Stimulated activated CD8-positive, alpha-beta memory T cell treated with anti-CD3 and anti-CD28 coated beads, Interleukin-4, amount 100 ng/mL, for 1 hour (primary cell): ENCODE measurements at regions not wholly inside any gene's neighbourhood (a gene's known extent, or its start where the extent isn't known, plus 50 kb on each side); places are given as distances from the start of the nearest gene placed in this dataset.
A peak's percentile ranks its signal among the peaks of the same experiment; 100 is the strongest.

Source experiments
- DNase-seq, 2 donors: peaks; one replicate each; pipeline ENCODE4 v3.0.0-alpha.2; 2020; ENCODE audit warnings: low read depth in 2 of 2, low spot score in 1 of 2

GRCh38 chr21:24045775-24046215, 1561.5 kb downstream of the MRPL39 start:
- no peak for DNase-seq

GRCh38 chr21:24045373-24045772, 1561.9 kb downstream of the MRPL39 start:
- no peak for DNase-seq

- DNase-seq, result no peak
These were observed 1564.6 kb downstream of the MRPL39 start for GRCh38 chr21:24042687-24043086.

- no peak for DNase-seq
These were observed 1574.5 kb downstream of the MRPL39 start for GRCh38 chr21:24032709-24033232.

- DNase-seq, result no peak
These were observed 1579.9 kb downstream of the MRPL39 start for GRCh38 chr21:24027396-24027795.

GRCh38 chr21:24025101-24025500, 1582.2 kb downstream of the MRPL39 start:
- DNase-seq, result no peak

- no peak for DNase-seq
These were observed 1583.3 kb downstream of the MRPL39 start for GRCh38 chr21:24023936-24024335.

- no peak for DNase-seq
These were observed 1583.9 kb downstream of the MRPL39 start for GRCh38 chr21:24023402-24023801.

- no peak for DNase-seq
These were observed 1592.9 kb downstream of the MRPL39 start for GRCh38 chr21:24014381-24014780.

- DNase-seq, result no peak
These were observed 1596.2 kb downstream of the MRPL39 start for GRCh38 chr21:24011087-24011486.

GRCh38 chr21:24007592-24007991, 1599.7 kb downstream of the MRPL39 start:
- DNase-seq, result no peak

- no peak for DNase-seq
These were observed 1620.3 kb downstream of the MRPL39 start for GRCh38 chr21:23986987-23987386.

- no peak for DNase-seq
These were observed 1621.1 kb downstream of the MRPL39 start for GRCh38 chr21:23986214-23986613.

GRCh38 chr21:23982546-23982945, 1624.7 kb downstream of the MRPL39 start:
- no peak for DNase-seq

- DNase-seq, result no peak
These were observed 1629.3 kb downstream of the MRPL39 start for GRCh38 chr21:23977971-23978370.

GRCh38 chr21:23968722-23969647, 1638.3 kb downstream of the MRPL39 start:
- peak in 1 of 2 donors; percentile 35 for DNase-seq

GRCh38 chr21:23968008-23968407, 1639.3 kb downstream of the MRPL39 start:
- DNase-seq, result no peak

- DNase-seq, result no peak
These were observed 1643.8 kb downstream of the MRPL39 start for GRCh38 chr21:23963454-23963853.

GRCh38 chr21:23960769-23961168, 1646.5 kb downstream of the MRPL39 start:
- no peak for DNase-seq

GRCh38 chr21:23955135-23955843, 1652.0 kb downstream of the MRPL39 start:
- DNase-seq, result no peak

GRCh38 chr21:23952269-23952668, 1655.0 kb downstream of the MRPL39 start:
- DNase-seq, result no peak

GRCh38 chr21:23951251-23951650, 1656.0 kb downstream of the MRPL39 start:
- DNase-seq, result no peak
